Smooth muscle cell (in vitro differentiated cells): ENCODE measurements at regions not wholly inside any gene's neighbourhood (a gene's known extent, or its start where the extent isn't known, plus 50 kb on each side); places are given as distances from the start of the nearest gene placed in this dataset.

Source experiments
- DNase-seq: peaks from one replicate; lab custom pipeline; 2025; ENCODE audit not compliant: unreplicated experiment; lab: John Stamatoyannopoulos, UW
- H2AFZ ChIP-seq: fragments of 200-600 bp; sonication (generic); 2 replicates; pipeline ENCODE4 v1.6.0; 2016; ENCODE audit warnings: antibody characterized with exemption, low read depth, mild to moderate bottlenecking
- H3F3A ChIP-seq: fragments of 200-600 bp; sonication (generic); 2 replicates; pipeline ENCODE4 v1.6.0; 2017; ENCODE audit warnings: antibody characterized with exemption, low read depth
- H3K27ac ChIP-seq: fragments of 200-600 bp; sonication (generic); 2 replicates; pipeline ENCODE4 v1.5.1; 2016; ENCODE audit warnings: low read depth, mild to moderate bottlenecking
- H3K27me3 ChIP-seq: fragments of 200-600 bp; sonication (generic); 2 replicates; pipeline ENCODE4 v1.6.1; 2016; ENCODE audit warnings: low read depth, mild to moderate bottlenecking
- H3K36me3 ChIP-seq: fragments of 200-600 bp; sonication (generic); 2 replicates; pipeline ENCODE4 v1.5.1; 2016; ENCODE audit warnings: low read depth
- H3K4me1 ChIP-seq: fragments of 200-600 bp; sonication (generic); 2 replicates; pipeline ENCODE4 v1.5.1; 2016; ENCODE audit warnings: low read depth
- H3K4me2 ChIP-seq: fragments of 200-600 bp; sonication (generic); 2 replicates; pipeline ENCODE4 v1.6.0; 2016; ENCODE audit warnings: mild to moderate bottlenecking
- H3K4me3 ChIP-seq: fragments of 200-600 bp; sonication (generic); 2 replicates; pipeline ENCODE4 v1.5.1; 2016; ENCODE audit warnings: mild to moderate bottlenecking
- H3K79me2 ChIP-seq: fragments of 200-600 bp; sonication (generic); 2 replicates; pipeline ENCODE4 v1.6.0; 2016; ENCODE audit warnings: low read depth, mild to moderate bottlenecking
- H3K9ac ChIP-seq: fragments of 200-600 bp; sonication (generic); 2 replicates; pipeline ENCODE4 v1.6.0; 2016; ENCODE audit warnings: low read depth
- H3K9me3 ChIP-seq: fragments of 200-600 bp; sonication (generic); replicated peaks from 2 replicates; pipeline ENCODE4 v1.5.1; 2016; ENCODE audit warnings: low read depth
- H4K20me1 ChIP-seq: fragments of 200-600 bp; sonication (generic); 2 replicates; pipeline ENCODE4 v1.6.0; 2016; ENCODE audit warnings: low read depth
- CTCF ChIP-seq: fragments of 200-600 bp; sonication (generic); IDR thresholded peaks from 2 replicates; pipeline ENCODE4 v1.5.1; 2017; ENCODE audit warnings: borderline replicate concordance, mild to moderate bottlenecking, antibody characterized with exemption; ENCODE audit not compliant: insufficient read depth, poor library complexity, severe bottlenecking
- WGBS: methylation state at CpG from one replicate; pipeline ENCODE4 v1.1.7; 2016; ENCODE audit warnings: low lambda C conversion rate; 5-methylcytosine and 5-hydroxymethylcytosine counted together

DNA sequence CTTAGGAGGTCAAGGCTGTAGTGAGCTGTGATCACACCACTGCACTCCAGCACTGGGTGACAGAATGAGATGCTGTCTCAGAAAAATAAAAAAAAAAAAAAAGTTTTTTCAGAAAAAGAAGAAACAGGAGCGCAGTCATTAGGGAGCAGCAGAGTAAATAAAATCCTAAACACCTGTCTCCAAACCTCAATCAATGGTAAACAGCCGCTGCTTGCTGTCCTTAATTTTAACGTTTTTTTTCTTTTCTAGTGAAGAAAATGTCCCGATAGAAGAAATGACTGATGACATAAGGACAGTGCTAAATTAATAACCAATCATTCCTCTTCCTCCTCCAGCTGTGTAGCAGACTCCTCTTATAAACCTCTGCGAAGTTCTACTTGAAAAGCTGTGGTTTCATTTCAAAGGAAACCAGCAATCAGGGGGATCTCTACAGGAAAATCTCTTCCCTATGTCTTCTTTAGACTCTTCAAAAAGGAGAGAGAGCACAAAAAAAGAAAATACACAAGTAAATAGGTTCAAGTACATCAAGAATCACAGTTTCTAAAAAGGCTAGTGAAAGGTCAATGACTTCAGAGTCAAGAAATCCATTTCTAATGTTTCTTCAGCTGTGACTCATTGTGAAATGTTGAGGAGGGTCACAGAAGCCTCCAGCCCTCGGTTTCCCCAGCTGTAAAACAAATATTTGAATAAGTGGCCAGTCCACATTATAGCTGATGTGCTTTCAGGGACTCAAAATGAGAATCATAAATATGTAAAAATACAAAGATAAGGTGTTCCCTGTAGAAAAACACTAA lies 127.6 kb downstream of the TMCO5A start:
- Histone ChIP-seq H3K4me3 (no peak overlapping the region), H3K36me3 (no peaks in the 10 kb centered on the region), H3K79me2 (no peaks in the 10 kb centered on the region), H3K4me2 (no peak overlapping the region), H3K27ac (no peak overlapping the region), H3K9ac (no peak overlapping the region), H4K20me1 (no peaks in the 10 kb centered on the region), H3K27me3 (no peaks in the 10 kb centered on the region), H3K4me1 (peaks cover 19% of the 10 kb centered on the region), H2AFZ (no peak overlapping the region), H3F3A (peaks cover 5% of the 10 kb centered on the region), H3K9me3 (no peaks in the 10 kb centered on the region)
- 77% methylated on average over 6 of the region's 6 CpGs for WGBS
- TF ChIP-seq CTCF, result no peak
- no peak for DNase-seq

- Histone ChIP-seq H3K9me3 (no peaks in the 10 kb centered on the region), H3K4me2 (no peak overlapping the region), H3K9ac (no peak overlapping the region), H3F3A (peaks cover 5% of the 10 kb centered on the region), H3K4me1 (peaks cover 24% of the 10 kb centered on the region), H3K27ac (no peak overlapping the region), H3K27me3 (no peaks in the 10 kb centered on the region), H3K4me3 (no peak overlapping the region), H3K36me3 (no peaks in the 10 kb centered on the region), H4K20me1 (no peaks in the 10 kb centered on the region), H2AFZ (no peak overlapping the region), H3K79me2 (no peaks in the 10 kb centered on the region)
- 91% methylated on average over 7 of the region's 7 CpGs for WGBS
- DNase-seq, result no peak
- TF ChIP-seq CTCF, result no peak
These were observed 128.3 kb downstream of the TMCO5A start for GRCh38 chr15:38062696-38063095.

- Histone ChIP-seq H3K36me3 (no peaks in the 10 kb centered on the region), H3F3A (peaks cover 8% of the 10 kb centered on the region), H3K27me3 (no peaks in the 10 kb centered on the region), H3K4me2 (no peak overlapping the region), H3K9me3 (no peaks in the 10 kb centered on the region), H2AFZ (no peak overlapping the region), H4K20me1 (no peaks in the 10 kb centered on the region), H3K4me3 (no peak overlapping the region), H3K79me2 (no peaks in the 10 kb centered on the region), H3K4me1 (peaks cover 35% of the 10 kb centered on the region), H3K27ac (no peak overlapping the region), H3K9ac (no peak overlapping the region)
- DNase-seq, result no peak
- 89% methylated on average over 5 of the region's 5 CpGs for WGBS
- TF ChIP-seq CTCF, result no peak
These were observed 131.4 kb downstream of the TMCO5A start for GRCh38 chr15:38065721-38066345.
